NCI-H510A (cell line): ENCODE measurements at regions not wholly inside any gene's neighbourhood (a gene's known extent, or its start where the extent isn't known, plus 50 kb on each side); places are given as distances from the start of the nearest gene placed in this dataset.
A peak's percentile ranks its signal among the peaks of the same experiment; 100 is the strongest.
"Not testable (repeated sequence)": the region's sequence is repeated elsewhere in the genome, so short reads cannot be mapped to it uniquely, and the experiment has no call there.

ENCODE experiments used
- DNase-seq: peaks from one replicate; lab custom pipeline; 2025; lab: John Stamatoyannopoulos, UW

DNA sequence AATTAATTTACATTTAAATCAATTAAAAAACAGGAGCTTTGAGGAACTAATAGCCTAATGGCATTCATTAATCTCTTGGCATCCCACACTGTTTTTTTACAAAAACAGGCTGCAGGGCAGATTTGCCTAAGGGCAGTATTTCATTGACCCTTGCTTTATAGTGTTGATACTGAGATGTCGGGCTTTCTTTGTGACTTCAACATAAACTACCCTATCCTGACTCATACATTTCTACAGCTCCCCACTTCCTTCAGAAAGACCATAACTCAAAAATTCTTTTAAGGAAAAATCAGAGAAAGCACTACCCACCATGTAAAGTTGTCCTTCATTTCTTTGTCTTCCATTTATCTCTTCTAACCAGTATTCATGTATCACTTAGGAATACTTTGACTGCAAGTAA is 92.2 kb upstream of the NT5E start:
- no peak for DNase-seq

DNA sequence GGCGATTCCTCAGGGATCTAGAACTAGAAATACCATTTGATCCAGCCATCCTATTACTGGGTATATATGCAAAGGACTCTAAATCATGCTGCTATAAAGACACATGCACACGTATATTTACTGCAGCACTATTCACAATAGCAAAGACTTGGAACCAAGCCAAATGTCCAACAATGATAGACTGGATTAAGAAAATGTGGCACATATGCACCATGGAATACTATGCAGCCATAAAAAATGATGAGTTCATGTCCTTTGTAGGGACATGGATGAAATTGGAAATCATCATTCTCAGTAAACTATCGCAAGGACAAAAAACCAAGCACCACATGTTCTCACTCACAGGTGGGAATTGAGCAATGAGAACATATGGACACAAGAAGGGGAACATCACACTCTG is 93.1 kb upstream of the NT5E start:
- not testable (repeated sequence) for DNase-seq

DNA sequence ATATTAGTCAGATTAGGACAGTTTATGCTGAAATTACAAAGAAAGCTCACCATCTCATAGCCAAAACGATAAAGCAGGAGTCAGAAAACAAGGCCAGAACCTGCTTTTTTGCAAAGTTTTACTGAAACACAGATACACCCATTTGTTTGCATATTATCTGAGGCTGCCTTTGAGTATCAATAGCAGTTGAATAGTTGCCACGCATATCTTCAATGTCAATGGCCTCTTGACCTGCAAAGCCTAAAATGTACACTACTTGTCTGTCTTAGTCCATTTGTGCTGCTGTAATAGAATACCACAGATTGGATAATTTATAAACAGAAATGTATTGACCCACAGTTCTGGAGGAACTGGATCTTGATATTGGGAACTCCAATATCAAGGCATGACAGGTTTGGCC is 94.1 kb upstream of the NT5E start:
- DNase-seq: no peak

GRCh38 chr6:85354761-85355618 is 94.9 kb upstream of the NT5E start:
- DNase-seq: no peak

- no peak for DNase-seq
Observed at GRCh38 chr6:85353012-85353411, 96.9 kb upstream of the NT5E start.

- DNase-seq: no peak
Observed at GRCh38 chr6:85348643-85349042, 101.2 kb upstream of the NT5E start.

DNA sequence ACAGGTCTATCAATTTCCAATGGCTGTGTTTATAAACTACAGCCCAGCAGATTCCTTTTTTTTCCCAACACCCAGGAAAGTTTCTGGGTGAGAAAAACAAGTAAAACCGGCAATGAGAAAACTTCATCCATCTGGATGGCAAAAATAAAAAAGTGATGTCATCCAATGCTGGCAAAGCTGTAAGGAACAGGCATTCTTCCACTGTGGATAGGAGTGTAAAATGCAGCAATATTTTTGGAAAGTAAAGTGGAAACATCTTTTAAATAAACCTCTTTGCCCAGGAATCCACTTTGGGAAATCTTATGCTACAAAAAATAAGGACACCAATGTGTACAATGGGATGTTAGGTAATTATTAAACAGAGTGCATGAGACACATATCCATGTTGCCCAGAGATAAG is 102.1 kb upstream of the NT5E start:
- DNase-seq: no peak

GRCh38 chr6:85346196-85346595 is 103.7 kb upstream of the NT5E start:
- DNase-seq: no peak

GRCh38 chr6:85344996-85345395 is 104.9 kb upstream of the NT5E start:
- DNase-seq: no peak

GRCh38 chr6:85343428-85343827 is 106.5 kb upstream of the NT5E start:
- DNase-seq: no peak

- DNase-seq: no peak
Observed at GRCh38 chr6:85329196-85329595, 120.7 kb upstream of the NT5E start.

DNA sequence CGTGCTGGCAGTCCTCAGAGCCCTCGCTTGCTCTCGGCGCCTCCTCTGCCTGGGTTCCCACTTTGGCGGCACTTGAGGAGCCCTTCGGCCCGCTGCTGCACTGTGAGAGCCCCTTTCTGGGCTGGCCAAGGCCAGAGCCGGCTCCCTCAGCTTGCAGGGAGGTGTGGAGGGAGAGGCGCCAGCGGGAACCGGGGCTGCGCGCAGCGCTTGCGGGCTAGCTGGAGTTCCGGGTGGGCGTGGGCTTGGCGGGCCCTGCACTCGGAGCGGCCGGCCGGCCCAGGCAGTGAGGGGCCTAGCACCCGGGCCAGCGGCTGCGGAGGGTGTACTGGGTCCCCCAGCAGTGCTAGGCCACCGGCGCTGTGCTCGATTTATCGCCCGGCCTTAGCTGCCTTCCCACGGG is 124.1 kb upstream of the NT5E start:
- DNase-seq: not testable (repeated sequence)

DNA sequence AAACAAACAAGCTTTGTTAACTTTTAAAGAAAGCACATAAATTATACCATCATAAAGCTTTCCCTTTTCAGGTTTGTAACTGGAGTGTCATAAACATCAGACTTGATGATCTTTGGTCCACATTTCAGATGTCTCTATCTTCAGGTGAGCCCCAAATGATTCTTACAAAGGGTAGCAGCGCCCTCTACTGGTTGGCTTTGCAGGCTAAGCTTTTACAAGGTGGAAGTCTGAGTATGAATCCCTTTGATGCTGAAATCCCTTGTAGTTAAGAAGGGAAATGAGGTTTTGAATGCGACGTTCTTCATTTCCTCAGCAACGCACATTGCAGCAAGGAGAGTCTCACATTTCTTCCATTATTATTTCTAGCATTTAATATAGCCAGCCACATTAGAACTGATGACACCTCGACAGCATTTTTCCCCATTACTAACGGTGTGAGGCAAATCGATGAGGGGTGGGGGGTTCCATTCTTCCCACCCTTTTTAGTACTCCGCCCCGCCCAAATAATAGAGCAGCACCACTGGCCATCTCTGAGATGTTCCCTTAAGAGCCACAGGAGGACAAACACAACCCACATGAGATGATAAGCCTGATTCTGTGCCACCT is 126.3 kb upstream of the NT5E start:
- peak; percentile 30 for DNase-seq

- DNase-seq: no peak
Observed at GRCh38 chr6:85322446-85323105, 127.3 kb upstream of the NT5E start.

DNA sequence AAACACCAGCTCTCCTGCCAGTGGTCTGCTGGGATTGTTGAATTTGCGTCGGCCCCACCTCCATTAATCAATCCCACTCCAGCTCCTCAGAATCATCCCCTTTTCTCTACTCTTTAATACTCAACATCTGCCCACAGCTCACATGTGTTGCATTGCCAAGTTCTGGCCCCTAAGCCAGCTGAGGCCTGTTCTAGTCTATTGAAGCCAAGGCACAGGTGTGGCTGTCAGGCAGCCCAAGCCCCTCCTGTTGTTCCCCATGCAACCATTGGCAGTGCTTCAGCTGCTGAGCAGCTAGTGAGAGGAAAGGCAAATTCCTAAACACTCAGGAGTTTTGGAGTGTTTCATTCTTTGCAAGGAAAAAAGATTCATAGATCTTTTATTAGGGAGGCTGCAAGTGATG is 128.0 kb upstream of the NT5E start:
- DNase-seq: no peak

GRCh38 chr6:85314586-85314985 is 135.3 kb upstream of the NT5E start:
- no peak for DNase-seq

- no peak for DNase-seq
Observed at GRCh38 chr6:85300581-85300980, 149.3 kb upstream of the NT5E start.

DNA sequence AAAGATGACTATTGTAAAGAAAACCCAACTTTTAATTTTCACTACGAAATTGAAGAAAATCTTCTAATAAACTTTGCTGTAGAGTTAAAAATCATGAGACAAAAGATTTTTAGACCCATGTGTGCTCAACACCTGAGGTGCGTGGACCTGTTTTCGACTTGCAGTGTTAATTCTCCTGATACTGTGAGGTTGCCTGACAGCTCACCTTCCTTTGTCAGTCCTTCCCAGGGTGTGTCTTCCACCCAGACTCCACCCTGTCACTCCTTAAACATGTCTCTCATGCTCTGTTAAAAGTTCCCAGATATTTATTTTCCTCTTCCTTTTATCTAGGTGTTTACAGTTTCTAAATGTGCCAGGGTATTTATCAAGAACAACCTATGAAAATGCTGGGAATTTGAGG is 151.3 kb upstream of the NT5E start:
- no peak for DNase-seq

- no peak for DNase-seq
Observed at GRCh38 chr6:85291326-85291725, 158.6 kb upstream of the NT5E start.

GRCh38 chr6:85287654-85288053 is 162.2 kb upstream of the NT5E start:
- no peak for DNase-seq

DNA sequence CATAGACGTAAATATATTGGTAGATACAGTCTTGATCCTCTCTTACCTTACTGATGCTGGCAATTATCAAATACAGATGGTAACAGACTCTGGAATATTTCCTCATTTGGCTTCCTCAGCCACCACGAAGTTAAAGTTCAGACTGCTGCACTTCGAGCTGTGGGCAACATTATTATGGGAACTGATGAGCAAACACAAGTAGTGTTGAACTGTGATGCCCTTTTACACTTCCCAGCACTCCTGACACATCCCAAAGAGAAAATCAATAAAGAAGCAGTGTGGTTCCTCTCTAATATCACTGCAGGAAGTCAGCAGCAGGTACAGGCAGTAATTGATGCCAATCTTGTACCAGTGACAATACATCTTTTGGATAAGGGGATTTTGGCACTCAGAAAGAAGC is 162.7 kb upstream of the NT5E start:
- no peak for DNase-seq

DNA sequence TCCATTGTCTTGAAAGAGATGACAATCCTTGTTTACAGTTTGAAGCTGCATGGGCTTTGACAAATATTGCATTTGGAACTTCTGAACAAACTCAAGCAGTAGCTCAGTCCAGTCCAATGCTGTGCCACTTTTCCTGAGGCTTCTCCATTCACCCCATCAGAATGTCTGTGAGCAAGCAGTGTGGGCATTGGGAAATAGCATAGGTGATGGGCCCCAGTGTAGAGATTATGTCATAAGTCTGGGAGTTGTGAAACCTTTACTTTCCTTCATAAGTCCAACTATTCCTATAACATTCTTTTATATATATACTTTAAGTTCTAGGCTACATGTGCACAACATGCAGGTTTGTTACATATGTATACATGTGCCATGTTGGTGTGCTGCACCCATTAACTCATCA is 163.4 kb upstream of the NT5E start:
- not testable (repeated sequence) for DNase-seq

GRCh38 chr6:85285934-85286333 is 163.9 kb upstream of the NT5E start:
- DNase-seq: no peak
